VCaP (cell line): ENCODE measurements at regions not wholly inside any gene's neighbourhood (a gene's known extent, or its start where the extent isn't known, plus 50 kb on each side); places are given as distances from the start of the nearest gene placed in this dataset.
"Not testable (repeated sequence)": the region's sequence is repeated elsewhere in the genome, so short reads cannot be mapped to it uniquely, and the experiment has no call there.

Source experiments
- H3K27ac ChIP-seq: fragments of 450-650 bp; 2 replicates; pipeline ENCODE4 v1.5.1; 2017
- TF ChIP-seq, protein P1 (sequence below): fragments of 450-650 bp; conservative IDR thresholded peaks from 2 replicates; pipeline ENCODE4 v1.5.1; 2017; ENCODE audit warnings: mild to moderate bottlenecking, moderate library complexity

DNA sequence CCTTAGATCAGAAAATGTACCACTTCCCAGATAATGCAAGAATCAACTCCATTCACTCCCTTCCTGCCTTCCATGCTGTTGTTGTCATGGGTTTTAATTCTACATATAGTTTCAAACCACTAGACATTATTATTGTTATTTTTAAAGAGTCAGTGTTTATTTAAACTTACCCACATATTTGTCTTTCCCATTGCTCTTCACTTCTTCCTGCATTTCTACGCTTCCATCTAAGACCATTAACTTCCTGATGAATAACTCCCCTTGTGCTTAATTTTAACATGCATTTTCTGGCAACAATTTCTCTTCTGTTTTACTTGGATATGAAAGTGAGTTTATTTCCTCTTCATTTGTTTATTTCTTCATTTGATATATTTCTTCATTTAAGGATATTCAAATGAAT is 127.1 kb upstream of the FHIT start:
- H3K27ac ChIP-seq = no peak overlapping the region
- TF ChIP-seq, protein P1, sequence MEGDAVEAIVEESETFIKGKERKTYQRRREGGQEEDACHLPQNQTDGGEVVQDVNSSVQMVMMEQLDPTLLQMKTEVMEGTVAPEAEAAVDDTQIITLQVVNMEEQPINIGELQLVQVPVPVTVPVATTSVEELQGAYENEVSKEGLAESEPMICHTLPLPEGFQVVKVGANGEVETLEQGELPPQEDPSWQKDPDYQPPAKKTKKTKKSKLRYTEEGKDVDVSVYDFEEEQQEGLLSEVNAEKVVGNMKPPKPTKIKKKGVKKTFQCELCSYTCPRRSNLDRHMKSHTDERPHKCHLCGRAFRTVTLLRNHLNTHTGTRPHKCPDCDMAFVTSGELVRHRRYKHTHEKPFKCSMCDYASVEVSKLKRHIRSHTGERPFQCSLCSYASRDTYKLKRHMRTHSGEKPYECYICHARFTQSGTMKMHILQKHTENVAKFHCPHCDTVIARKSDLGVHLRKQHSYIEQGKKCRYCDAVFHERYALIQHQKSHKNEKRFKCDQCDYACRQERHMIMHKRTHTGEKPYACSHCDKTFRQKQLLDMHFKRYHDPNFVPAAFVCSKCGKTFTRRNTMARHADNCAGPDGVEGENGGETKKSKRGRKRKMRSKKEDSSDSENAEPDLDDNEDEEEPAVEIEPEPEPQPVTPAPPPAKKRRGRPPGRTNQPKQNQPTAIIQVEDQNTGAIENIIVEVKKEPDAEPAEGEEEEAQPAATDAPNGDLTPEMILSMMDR = no peak

DNA sequence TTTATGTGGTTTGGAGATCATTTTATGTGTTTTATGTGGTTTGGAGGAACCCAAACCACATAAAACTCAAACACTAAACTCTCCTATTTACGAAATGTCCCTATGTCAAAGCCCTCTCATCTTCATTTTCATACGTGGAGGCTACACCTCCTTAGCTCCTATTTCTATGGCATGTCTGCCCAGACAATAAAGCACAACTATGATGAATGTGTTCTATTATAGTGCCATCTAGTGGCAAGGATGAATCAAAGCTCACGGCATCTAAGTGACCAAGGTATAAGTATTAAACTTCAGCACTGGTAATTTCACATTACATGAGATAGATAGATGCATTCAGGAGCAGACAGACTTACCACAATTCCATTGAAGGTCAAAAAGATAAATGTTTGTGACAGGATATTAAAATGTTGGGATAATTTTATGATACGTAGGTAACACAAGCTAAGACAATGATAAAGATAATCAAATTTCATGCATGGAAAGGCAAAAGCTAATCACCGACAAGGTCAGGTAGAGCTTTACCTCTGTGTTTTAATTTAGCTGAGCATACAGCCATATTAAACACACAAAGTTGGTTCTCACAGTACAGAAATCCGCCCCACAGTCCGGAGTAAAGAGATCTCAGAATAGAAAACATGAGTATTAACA is 130.6 kb upstream of the FHIT start:
- TF ChIP-seq, protein P1 = peak; percentile 76
- no peak overlapping the region for H3K27ac ChIP-seq

DNA sequence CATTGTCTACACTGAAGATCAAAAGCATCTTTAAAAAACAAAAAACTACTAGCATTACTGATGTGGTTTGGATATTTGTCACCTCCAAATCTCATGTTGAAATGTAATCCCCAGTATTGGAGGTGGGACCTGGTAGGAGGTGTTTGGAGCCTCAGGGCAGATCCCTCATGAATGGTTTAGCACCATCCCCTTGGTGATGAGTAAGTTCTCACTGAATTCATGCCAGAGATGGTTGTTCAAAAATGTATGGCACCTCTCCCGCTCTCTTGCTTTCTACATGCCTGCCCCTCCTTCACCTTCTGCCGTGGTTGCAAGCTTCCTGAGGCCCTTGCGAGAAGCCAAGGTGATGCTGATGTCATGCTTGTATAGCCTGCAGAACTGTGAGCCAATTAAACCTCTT is 136.6 kb upstream of the FHIT start:
- H3K27ac ChIP-seq = no peak overlapping the region
- TF ChIP-seq, protein P1 = no peak

DNA sequence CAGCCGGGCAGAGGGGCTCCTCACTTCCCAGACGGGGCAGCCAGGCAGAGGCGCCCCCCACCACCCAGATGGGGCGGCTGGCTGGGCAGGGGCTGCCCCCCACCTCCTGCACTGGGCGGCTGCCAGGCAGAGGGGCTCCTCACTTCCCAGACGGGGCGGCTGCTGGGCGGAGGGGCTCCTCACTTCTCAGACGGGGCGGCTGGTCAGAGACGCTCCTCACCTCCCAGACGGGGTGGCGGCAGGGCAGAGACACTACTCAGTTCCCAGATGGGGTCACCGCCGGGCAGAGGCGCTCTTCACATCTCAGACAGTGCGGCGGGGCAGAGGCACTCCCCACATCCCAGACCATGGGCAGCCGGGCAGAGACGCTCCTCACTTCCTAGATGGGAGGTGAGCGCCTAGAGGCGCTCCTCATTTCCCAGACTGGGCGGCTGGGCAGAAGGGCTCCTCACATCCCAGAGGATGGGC is 142.3 kb upstream of the FHIT start:
- H3K27ac ChIP-seq = not testable (repeated sequence)

DNA sequence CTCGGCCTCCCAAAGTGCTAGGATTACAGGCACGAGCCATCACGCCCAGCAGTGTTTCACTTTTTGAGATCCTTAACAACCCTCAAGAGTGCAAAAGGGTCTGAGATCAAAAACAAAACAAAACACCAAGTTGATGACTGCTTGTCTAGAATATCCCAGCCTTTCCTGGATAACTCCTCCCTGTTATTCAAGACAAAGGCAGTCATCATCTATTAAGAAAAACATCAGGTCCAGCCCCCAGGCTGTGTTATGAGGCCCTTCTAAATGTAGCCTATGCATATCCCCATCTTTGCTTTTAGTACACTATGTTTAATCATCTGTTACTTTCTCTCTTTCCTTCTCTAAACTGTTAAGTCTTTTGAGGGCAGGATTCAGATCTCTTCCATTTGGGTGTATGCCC is 150.1 kb upstream of the FHIT start:
- TF ChIP-seq, protein P1 = no peak
- H3K27ac ChIP-seq = no peak overlapping the region

DNA sequence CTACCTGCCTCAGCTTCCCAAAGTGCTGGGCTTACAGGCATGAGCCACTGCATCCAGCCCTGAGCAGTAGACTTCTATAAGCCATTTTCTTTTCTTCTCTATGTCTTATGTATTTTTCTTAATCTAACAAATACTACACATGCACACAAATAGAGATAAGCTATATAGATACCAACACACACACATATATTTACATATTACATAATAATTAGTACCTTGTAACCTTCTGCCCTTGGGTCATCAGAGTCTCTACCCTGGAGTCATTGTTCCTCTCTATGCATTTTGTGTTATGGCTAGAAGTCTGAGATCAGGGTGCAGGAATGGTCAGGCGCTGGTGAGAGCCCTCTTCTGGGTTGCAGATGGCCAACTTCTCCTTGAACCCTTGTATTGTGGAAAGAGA is 154.0 kb upstream of the PTPRG start:
- TF ChIP-seq, protein P1 = no peak
- no peak overlapping the region for H3K27ac ChIP-seq

DNA sequence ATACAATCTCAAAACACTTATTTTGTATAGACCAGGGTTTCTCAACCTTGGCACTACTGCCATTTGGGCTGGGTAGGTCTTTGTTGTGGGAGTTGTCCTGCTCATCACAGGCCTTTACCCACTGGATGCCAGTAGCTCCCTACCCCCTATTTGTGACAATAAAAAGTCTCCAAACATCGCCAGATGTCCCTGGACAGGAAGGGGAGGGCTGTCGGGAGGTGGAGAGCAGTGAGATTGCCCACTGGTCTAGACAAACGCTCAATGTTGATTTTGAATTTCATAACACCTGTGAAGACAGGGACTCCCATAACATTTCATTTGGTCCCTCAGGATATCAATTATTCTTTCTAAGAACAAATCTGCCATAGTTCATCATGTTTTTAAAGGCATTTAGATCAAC is 151.7 kb upstream of the PTPRG start:
- TF ChIP-seq, protein P1 = no peak

DNA sequence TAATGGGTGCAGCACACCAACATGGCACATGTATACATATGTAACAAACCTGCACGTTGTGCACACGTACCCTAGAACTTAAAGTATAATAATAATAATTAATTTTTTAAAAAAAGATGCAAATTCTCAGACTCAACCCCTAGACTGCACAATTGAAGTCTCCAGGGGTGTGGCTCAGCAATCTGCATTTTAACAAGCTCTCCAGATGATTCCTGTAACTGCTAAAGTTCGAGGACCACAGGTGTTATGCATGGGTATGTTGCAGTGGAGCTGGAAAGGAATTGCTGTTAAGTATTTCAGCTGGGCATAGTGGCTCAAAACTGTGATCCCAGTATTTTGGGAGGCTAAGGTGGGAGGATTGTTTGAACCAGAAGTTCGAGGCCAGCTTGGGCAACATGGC is 151.0 kb upstream of the PTPRG start:
- not testable (repeated sequence) for H3K27ac ChIP-seq

More for the DNA sequence above, 151.7 kb upstream of the PTPRG start:
- no peak overlapping the region for H3K27ac ChIP-seq
